H1 (cell line): ENCODE measurements at regions not wholly inside any gene's neighbourhood (a gene's known extent, or its start where the extent isn't known, plus 50 kb on each side); places are given as distances from the start of the nearest gene placed in this dataset.

Source experiments
- CTCF ChIA-PET: fragments of 300-600 bp; sonication (Branson Sonifier 250); formaldehyde crosslinking; loops from one replicate; lab custom pipeline; 2021; ENCODE audit not compliant: partially characterized antibody; lab: Charles Lee
- POLR2A ChIA-PET: fragments of 300-600 bp; sonication (Branson Sonifier 250); formaldehyde crosslinking; loops from one replicate; lab custom pipeline; 2021; ENCODE audit warnings: inconsistent platforms; ENCODE audit not compliant: partially characterized antibody; lab: Charles Lee
- DNase-seq, 2 experiments: peaks; one replicate each; pipeline versions ENCODE4 v3.0.0 to v3.0.0-alpha.2; 2010 to 2022; ENCODE audit warnings: low spot score in 2 of 2, low read depth in 1 of 2, mixed read lengths in 1 of 2
- FAIRE-seq: peaks from 2 replicates; lab custom pipeline; 2011; peaks lifted over from hg19 to GRCh38; lab: Jason Lieb, UNC
- H2AFZ ChIP-seq: 2 replicates; pipeline ENCODE4 v1.8.1; 2012; ENCODE audit warnings: low read length, inconsistent platforms
- H2AK5ac ChIP-seq: 2 replicates; pipeline ENCODE4 v1.6.1; 2013; ENCODE audit warnings: low read depth, low read length
- H2BK120ac ChIP-seq: replicated peaks from 2 replicates; pipeline ENCODE3; 2013; ENCODE audit warnings: low read depth, low read length, inconsistent platforms
- H2BK12ac ChIP-seq: 2 replicates; pipeline ENCODE4 v1.6.1; 2013; ENCODE audit warnings: low read depth, low read length
- H2BK15ac ChIP-seq: 2 replicates; pipeline ENCODE4 v1.6.1; 2013; ENCODE audit warnings: low read length
- H2BK20ac ChIP-seq: 2 replicates; pipeline ENCODE4 v1.6.1; 2013; ENCODE audit warnings: low read length
- H2BK5ac ChIP-seq: 2 replicates; pipeline ENCODE4 v1.6.1; 2013; ENCODE audit warnings: low read depth, low read length
- H3K14ac ChIP-seq: 2 replicates; pipeline ENCODE4 v1.6.1; 2013; ENCODE audit warnings: inconsistent platforms; ENCODE audit not compliant: insufficient read length
- H3K18ac ChIP-seq: 2 replicates; pipeline ENCODE4 v1.6.1; 2013; ENCODE audit warnings: low read length; ENCODE audit errors: extremely low read depth
- H3K23ac ChIP-seq: 2 replicates; pipeline ENCODE4 v1.6.1; 2013; ENCODE audit warnings: inconsistent platforms; ENCODE audit not compliant: insufficient read length
- H3K23me2 ChIP-seq: 2 replicates; pipeline ENCODE4 v1.6.1; 2013; ENCODE audit warnings: low read depth, low read length
- H3K27ac ChIP-seq: 2 replicates; pipeline ENCODE4 v1.6.1; 2011; ENCODE audit warnings: low read depth, low read length, inconsistent platforms
- H3K27me3 ChIP-seq, 4 experiments: replicated peaks in 1 of 4; 1 replicate in 1 of 4; 2 replicates in 3 of 4; pipeline versions ENCODE4 v1.6.1 to v1.8.1; 2011 to 2013; ENCODE audit warnings: low read length in 3 of 4, mild to moderate bottlenecking in 3 of 4, inconsistent platforms in 2 of 4, mixed read lengths in 2 of 4, moderate library complexity in 1 of 4; ENCODE audit not compliant: control insufficient read depth in 3 of 4, insufficient read depth in 3 of 4; ENCODE audit errors: extremely low read depth in 1 of 4
- H3K36me3 ChIP-seq, 4 experiments: 2 replicates each; pipeline versions ENCODE4 v1.6.1 to v1.8.1; 2011 to 2013; ENCODE audit warnings: mild to moderate bottlenecking in 4 of 4, low read length in 3 of 4, moderate library complexity in 2 of 4, control low read depth in 1 of 4, inconsistent platforms in 1 of 4; ENCODE audit not compliant: insufficient read depth in 4 of 4, control insufficient read depth in 2 of 4
- H3K4ac ChIP-seq: replicated peaks from 2 replicates; pipeline ENCODE3; 2013; ENCODE audit warnings: low read length, low read depth, mixed read lengths, inconsistent platforms; ENCODE audit not compliant: insufficient read length
- H3K4me1 ChIP-seq, 4 experiments: replicated peaks in 1 of 4; 1 replicate in 1 of 4; 2 replicates in 3 of 4; pipeline versions ENCODE4 v1.6.1 to v1.8.1; 2011 to 2013; ENCODE audit warnings: low read length in 3 of 4, inconsistent platforms in 2 of 4, mixed read lengths in 1 of 4; ENCODE audit not compliant: insufficient read depth in 4 of 4, control insufficient read depth in 3 of 4
- H3K4me2 ChIP-seq, 2 experiments: 2 replicates each; pipeline versions ENCODE4 v1.6.1 to v1.8.1; 2011 to 2013; ENCODE audit warnings: low read depth in 2 of 2, low read length in 2 of 2, control low read depth in 1 of 2, inconsistent platforms in 1 of 2, mild to moderate bottlenecking in 1 of 2; ENCODE audit not compliant: insufficient read depth in 1 of 2
- H3K4me3 ChIP-seq, 4 experiments: fragments of 200-600, 300-600 bp in 1 of 4; sonication (generic), shearing (Covaris generic), sonication (Bioruptor Twin) in 1 of 4; 2 replicates each; pipeline versions ENCODE4 v1.5.1 to v1.8.1; 2011 to 2016; ENCODE audit warnings: low read length in 4 of 4, low read depth in 3 of 4, control low read depth in 2 of 4, inconsistent platforms in 2 of 4, mild to moderate bottlenecking in 2 of 4, mixed read lengths in 1 of 4, moderate library complexity in 1 of 4; ENCODE audit not compliant: insufficient read depth in 2 of 4; ENCODE audit errors: extremely low read depth in 1 of 4
- H3K56ac ChIP-seq: replicated peaks from 2 replicates; pipeline ENCODE3; 2013; ENCODE audit warnings: low read depth, mild to moderate bottlenecking, mixed read lengths, low read length, inconsistent platforms; ENCODE audit not compliant: insufficient read length
- H3K79me1 ChIP-seq: 2 replicates; pipeline ENCODE4 v1.6.1; 2013; ENCODE audit warnings: low read depth, low read length, control low read depth
- H3K79me2 ChIP-seq, 2 experiments: 2 replicates each; pipeline versions ENCODE4 v1.6.1 to v1.8.1; 2012 to 2013; ENCODE audit warnings: low read length in 2 of 2, mild to moderate bottlenecking in 2 of 2, inconsistent platforms in 1 of 2; ENCODE audit not compliant: insufficient read depth in 2 of 2, control insufficient read depth in 1 of 2
- H3K9ac ChIP-seq, 4 experiments: replicated peaks in 1 of 4; 1 replicate in 1 of 4; 2 replicates in 3 of 4; pipeline versions ENCODE4 v1.6.1 to v1.8.1; 2011 to 2013; ENCODE audit warnings: low read depth in 3 of 4, low read length in 3 of 4, control low read depth in 2 of 4, mild to moderate bottlenecking in 2 of 4, moderate library complexity in 2 of 4, inconsistent platforms in 1 of 4; ENCODE audit errors: extremely low read depth in 1 of 4
- H3K9me3 ChIP-seq, 2 experiments: 2 replicates each; pipeline versions ENCODE4 v1.6.1 to v1.8.1; 2012 to 2013; ENCODE audit warnings: mild to moderate bottlenecking in 2 of 2, moderate library complexity in 2 of 2, control low read depth in 1 of 2, inconsistent platforms in 1 of 2, low read depth in 1 of 2, low read length in 1 of 2, mixed read lengths in 1 of 2; ENCODE audit not compliant: insufficient read depth in 2 of 2
- H4K20me1 ChIP-seq, 2 experiments: replicated peaks in 1 of 2; 2 replicates each; pipeline versions ENCODE3 to v1.8.1; 2011 to 2013; ENCODE audit warnings: inconsistent platforms in 2 of 2, low read length in 2 of 2, mild to moderate bottlenecking in 1 of 2; ENCODE audit not compliant: insufficient read depth in 2 of 2, control insufficient read depth in 1 of 2
- H4K5ac ChIP-seq: 2 replicates; pipeline ENCODE4 v1.6.1; 2013; ENCODE audit warnings: low read length, low read depth, mixed read lengths, inconsistent platforms; ENCODE audit not compliant: insufficient read length
- H4K8ac ChIP-seq: 2 replicates; pipeline ENCODE4 v1.8.0; 2013; ENCODE audit warnings: mild to moderate bottlenecking, moderate library complexity, low read length, inconsistent platforms; ENCODE audit not compliant: insufficient read depth; ENCODE audit errors: extremely low read depth
- H4K91ac ChIP-seq: replicated peaks from 2 replicates; pipeline ENCODE3; 2013; ENCODE audit warnings: low read length, mixed read lengths, inconsistent platforms; ENCODE audit not compliant: insufficient read length
- BACH1 ChIP-seq: IDR thresholded peaks from 2 replicates; pipeline ENCODE4 v1.6.1; 2012; ENCODE audit warnings: low read length, improper control_type of control experiment
- BRCA1 ChIP-seq: IDR thresholded peaks from 2 replicates; pipeline ENCODE4 v1.6.1; 2012; ENCODE audit warnings: low read depth, low read length, improper control_type of control experiment
- CEBPB ChIP-seq: IDR thresholded peaks from 2 replicates; pipeline ENCODE4 v1.6.1; 2012; ENCODE audit warnings: low read depth, low read length
- CHD1 ChIP-seq: IDR thresholded peaks from 2 replicates; pipeline ENCODE4 v1.6.1; 2012; ENCODE audit warnings: low read depth, low read length, improper control_type of control experiment
- CTBP2 ChIP-seq: IDR thresholded peaks from 2 replicates; pipeline ENCODE4 v1.7.0; 2011; ENCODE audit warnings: borderline replicate concordance, mild to moderate bottlenecking, moderate library complexity, mixed read lengths, low read length; ENCODE audit not compliant: insufficient read depth, insufficient read length
- EGR1 ChIP-seq: IDR thresholded peaks from 2 replicates; pipeline ENCODE4 v1.6.1; 2011; ENCODE audit warnings: low read depth, low read length, borderline replicate concordance
- GTF2F1 ChIP-seq: IDR thresholded peaks from 2 replicates; pipeline ENCODE4 v1.6.1; 2012; ENCODE audit warnings: low read depth, low read length, improper control_type of control experiment, borderline replicate concordance
- MAFK ChIP-seq: IDR thresholded peaks from 2 replicates; pipeline ENCODE4 v1.6.1; 2012; ENCODE audit warnings: low read depth, mild to moderate bottlenecking, improper control_type of control experiment, low read length
- NANOG ChIP-seq: IDR thresholded peaks from 2 replicates; pipeline ENCODE4 v1.6.1; 2011; ENCODE audit warnings: low read length, low read depth, mild to moderate bottlenecking, inconsistent platforms; ENCODE audit not compliant: insufficient read depth, poor library complexity, severe bottlenecking
- SIN3A ChIP-seq, 2 experiments: IDR thresholded peaks in 1 of 2; conservative IDR thresholded peaks in 1 of 2; 2 replicates each; pipeline ENCODE4 v1.6.1; 2011 to 2012; ENCODE audit warnings: low read length in 2 of 2, improper control_type of control experiment in 1 of 2, low read depth in 1 of 2, mild to moderate bottlenecking in 1 of 2
- WGBS, 2 experiments: shearing (Covaris generic) in 1 of 2; methylation state at CpG; one replicate each; pipeline versions ENCODE4 v1.1.6 to v1.1.7; 2013 to 2015; ENCODE audit warnings: low lambda C conversion rate in 2 of 2, mixed read lengths in 2 of 2, inconsistent platforms in 1 of 2, low coverage in 1 of 2, missing lambda C conversion rate in 1 of 2; ENCODE audit not compliant: insufficient replicate concordance in 2 of 2, insufficient coverage in 1 of 2, insufficient read length in 1 of 2; ENCODE audit errors: extremely low coverage in 1 of 2, missing lambda C conversion rate in 1 of 2; 5-methylcytosine and 5-hydroxymethylcytosine counted together
- TF ChIP-seq, protein P1 (sequence below): IDR thresholded peaks from 2 replicates; pipeline ENCODE4 v1.6.1; 2011; ENCODE audit warnings: low read length, improper control_type of control experiment

DNA sequence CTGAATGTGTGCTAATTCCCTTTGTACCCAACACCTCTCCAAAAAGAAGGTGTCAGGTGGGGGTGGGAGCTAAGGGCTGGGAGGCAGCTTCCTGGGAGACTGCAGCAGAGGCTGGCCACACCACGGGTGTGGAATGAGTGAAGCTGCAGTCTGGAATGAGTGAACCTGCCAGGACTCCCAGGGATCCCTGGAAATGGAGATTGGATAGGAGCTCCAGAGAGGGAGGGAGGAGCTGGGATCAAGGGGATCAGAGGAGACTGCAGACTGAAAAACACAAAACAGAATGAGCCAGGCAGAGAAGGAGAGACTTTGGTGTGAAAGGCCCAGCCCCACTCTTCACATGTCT lies 387.0 kb upstream of the SULF2 start:
- Histone ChIP-seq H3K4me3 (no peak overlapping the region), H3K79me1 (no peaks in the 10 kb centered on the region), H4K91ac (no peak overlapping the region), H3K9ac (no peak overlapping the region), H3K4ac (no peak overlapping the region), H3K27ac (no peak overlapping the region), H2AK5ac (no peak overlapping the region), H4K8ac (no peak overlapping the region), H2AFZ (no peak overlapping the region), H2BK5ac (no peak overlapping the region), H3K18ac (no peak overlapping the region), H3K14ac (no peak overlapping the region), H2BK20ac (no peak overlapping the region), H3K79me2 (no peaks in the 10 kb centered on the region), H2BK15ac (no peak overlapping the region), H4K20me1 (no peaks in the 10 kb centered on the region), H3K23me2 (no peaks in the 10 kb centered on the region), H3K27me3 (no peaks in the 10 kb centered on the region), H3K9me3 (no peaks in the 10 kb centered on the region), H3K4me1 (no peaks in the 10 kb centered on the region), H3K36me3 (no peaks in the 10 kb centered on the region), H3K4me2 (no peak overlapping the region), H2BK12ac (no peak overlapping the region), H3K23ac (no peak overlapping the region), H3K56ac (no peak overlapping the region), H4K5ac (no peak overlapping the region), H2BK120ac (no peak overlapping the region)
- ChIA-PET CTCF (interaction anchor here (0.5 to 2.6 kb wide), 9 partner anchors 11 to 519 kb away, joined by 3 to 7 read pairs (median 3); no protein-coding TSS in a partner anchor), POLR2A (no interaction called here)
- DNase-seq (no peak), FAIRE-seq (no peak)
- TF ChIP-seq BACH1 (no peak), MAFK (no peak), CEBPB (no peak), NANOG (no peak), BRCA1 (no peak), CHD1 (no peak), SIN3A (conservative IDR thresholded peaks at IDR 0.05 in 1 of 2, IDR thresholded peaks at IDR 0.05 in 1 of 2; ENCODE audit: low read depth in 1 of 2, low read length in 2 of 2) (no peak), GTF2F1 (no peak), CTBP2 (no peak), EGR1 (no peak)
- TF ChIP-seq, protein P1, sequence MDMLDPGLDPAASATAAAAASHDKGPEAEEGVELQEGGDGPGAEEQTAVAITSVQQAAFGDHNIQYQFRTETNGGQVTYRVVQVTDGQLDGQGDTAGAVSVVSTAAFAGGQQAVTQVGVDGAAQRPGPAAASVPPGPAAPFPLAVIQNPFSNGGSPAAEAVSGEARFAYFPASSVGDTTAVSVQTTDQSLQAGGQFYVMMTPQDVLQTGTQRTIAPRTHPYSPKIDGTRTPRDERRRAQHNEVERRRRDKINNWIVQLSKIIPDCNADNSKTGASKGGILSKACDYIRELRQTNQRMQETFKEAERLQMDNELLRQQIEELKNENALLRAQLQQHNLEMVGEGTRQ: no peak
- WGBS, 2 experiments: 86% methylated on average over 1 of the region's 1 CpG; no CpG with 5 or more reads in 1 of the 2 experiments
